Inflammatory macrophage treated with lipopolysaccharide for 1 hour (primary cell): ENCODE measurements at regions not wholly inside any gene's neighbourhood (a gene's known extent, or its start where the extent isn't known, plus 50 kb on each side); places are given as distances from the start of the nearest gene placed in this dataset.
A peak's percentile ranks its signal among the peaks of the same experiment; 100 is the strongest.

Experiments
- DNase-seq, 2 donors: peaks; one replicate each; pipeline ENCODE4 v3.0.0-alpha.2; 2020 to 2022

GRCh38 chr13:31898378-31899071 lies 133.0 kb upstream of the FRY start:
- no peak for DNase-seq

- DNase-seq = no peak
Measured at GRCh38 chr13:31901985-31902384, 129.6 kb upstream of the FRY start.

GRCh38 chr13:31903111-31903815 lies 128.3 kb upstream of the FRY start:
- DNase-seq = peak in 1 of 2 donors; percentile 14

GRCh38 chr13:31904941-31905824 lies 126.4 kb upstream of the FRY start:
- DNase-seq = no peak

- DNase-seq = no peak
Measured at GRCh38 chr13:31905961-31906360, 125.6 kb upstream of the FRY start.

DNA sequence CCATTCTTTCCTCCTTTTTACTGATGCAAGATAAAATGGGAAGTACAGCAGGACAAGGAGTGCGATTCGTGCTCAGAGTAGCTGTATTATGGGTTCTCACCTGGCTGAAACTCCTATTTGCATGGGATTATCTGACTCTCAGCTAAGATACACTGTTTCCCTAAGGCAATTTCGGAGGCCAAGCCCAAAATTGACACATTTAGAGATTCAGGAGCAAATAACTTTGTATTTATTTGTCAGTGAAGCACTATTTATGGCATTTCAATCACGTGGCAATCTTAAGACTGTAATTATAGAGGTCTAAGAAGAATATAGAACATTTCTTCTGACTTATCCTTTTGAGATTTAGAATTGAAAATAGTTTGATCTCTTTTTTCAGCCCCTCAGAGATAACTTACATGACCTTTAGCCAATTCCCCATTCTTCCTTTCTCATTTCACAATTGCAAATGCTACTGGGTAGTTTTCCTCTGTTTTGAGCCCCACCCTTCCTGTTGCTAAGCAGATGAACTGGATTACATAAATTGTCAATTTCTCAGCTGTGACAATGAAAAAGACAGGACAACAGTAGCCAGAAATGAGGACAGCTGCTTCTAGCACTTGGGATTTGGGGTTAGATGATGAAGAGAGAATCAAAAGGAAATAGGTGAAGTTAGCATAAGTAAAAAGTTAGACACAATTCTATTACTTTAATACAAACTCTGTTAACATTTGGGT lies 122.7 kb upstream of the FRY start:
- DNase-seq = peak; percentile 79 to 85

DNA sequence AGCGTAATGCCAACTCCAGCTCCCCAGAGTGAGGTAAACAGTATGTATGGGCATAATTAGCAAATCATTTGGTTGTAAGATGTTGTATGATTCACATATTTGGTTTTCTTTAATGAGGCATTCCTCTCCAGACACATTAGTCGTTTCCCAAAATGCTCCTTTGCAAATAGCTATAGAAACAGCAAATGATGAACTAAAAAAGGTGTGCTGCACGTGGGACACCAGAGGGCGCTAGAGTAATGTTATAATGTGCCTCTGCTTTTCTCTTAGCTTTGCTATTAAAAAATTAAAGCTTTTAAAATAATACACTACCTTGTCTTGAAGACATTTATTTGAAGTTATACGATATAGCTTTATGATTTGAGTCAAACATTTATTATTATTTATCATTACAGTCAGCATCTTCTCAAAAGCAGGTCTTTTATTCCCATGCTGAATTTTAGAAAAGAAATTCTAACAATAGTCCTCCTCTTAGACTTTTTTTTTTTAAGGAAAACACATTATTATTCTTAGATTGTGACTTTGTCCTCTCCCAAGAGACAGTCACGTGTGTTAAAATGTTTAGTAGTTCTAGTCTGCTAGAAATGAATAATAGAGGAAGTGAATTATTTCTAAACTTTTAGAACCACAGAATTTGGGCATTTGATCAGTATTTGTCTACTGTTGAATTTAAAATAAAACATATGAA lies 121.6 kb upstream of the FRY start:
- peak; percentile 58 to 83 for DNase-seq

DNA sequence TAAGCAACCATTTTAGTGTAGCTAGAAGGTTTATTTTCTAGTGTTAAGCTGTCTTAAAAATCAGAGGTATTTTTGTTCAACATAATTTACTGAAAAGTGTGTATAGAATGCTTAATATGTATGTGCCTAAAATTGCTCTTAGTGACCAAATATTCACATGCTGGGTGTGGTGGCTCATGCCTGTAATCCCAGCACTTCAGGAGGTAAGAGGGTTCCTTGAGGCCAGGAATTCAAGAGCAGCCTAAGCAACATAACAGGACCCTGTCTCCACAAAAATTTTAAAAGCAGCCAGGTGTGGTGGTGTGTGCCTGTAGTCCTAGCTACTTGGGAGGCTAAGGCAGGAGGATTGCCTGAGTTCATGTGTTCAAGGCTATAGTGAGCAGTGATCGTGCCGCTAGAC lies 120.9 kb upstream of the FRY start:
- no peak for DNase-seq

GRCh38 chr13:31912647-31913401 lies 118.8 kb upstream of the FRY start:
- peak; percentile 50 for DNase-seq

DNA sequence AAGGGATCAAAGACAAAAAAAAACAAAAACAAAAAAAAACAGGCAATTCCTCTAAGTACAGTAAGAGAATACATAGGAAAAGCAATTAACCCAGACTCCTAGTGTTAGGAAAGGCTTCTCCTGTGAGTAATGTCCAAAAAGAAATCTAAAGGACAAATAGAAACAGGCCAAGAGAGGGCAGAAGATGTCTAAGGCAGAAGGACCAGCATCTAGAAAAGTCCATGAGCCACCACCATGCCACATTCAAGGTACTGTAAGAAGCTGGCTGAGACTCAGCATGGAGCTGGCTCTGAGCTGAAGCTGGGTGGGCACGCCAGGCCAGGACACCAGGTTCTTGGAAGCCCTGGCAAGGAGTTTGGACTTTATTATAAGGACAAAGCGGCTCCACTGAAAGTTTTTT lies 118.1 kb upstream of the FRY start:
- DNase-seq = peak in 1 of 2 donors; percentile 45

DNA sequence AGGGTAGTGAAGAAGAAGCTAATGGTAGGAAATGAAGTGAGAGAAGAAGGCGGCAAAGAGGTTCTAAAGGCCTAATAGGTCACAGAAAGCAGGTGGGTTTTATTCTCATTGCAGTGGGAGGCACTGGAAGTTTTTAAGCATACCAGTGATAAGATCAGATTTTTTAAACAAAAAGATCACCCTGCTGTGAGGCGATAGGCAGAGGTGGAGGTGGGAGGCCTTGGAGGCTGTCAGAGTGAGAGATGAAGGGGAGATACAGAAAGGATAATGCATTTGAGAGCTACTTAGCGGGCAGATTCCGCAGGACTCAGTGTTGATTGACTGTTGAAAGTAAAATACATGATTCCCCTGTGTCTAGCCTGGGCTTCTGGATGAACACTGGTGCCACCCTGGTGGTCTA lies 116.7 kb upstream of the FRY start:
- no peak for DNase-seq

GRCh38 chr13:31918707-31919106 lies 112.9 kb upstream of the FRY start:
- DNase-seq = no peak

DNA sequence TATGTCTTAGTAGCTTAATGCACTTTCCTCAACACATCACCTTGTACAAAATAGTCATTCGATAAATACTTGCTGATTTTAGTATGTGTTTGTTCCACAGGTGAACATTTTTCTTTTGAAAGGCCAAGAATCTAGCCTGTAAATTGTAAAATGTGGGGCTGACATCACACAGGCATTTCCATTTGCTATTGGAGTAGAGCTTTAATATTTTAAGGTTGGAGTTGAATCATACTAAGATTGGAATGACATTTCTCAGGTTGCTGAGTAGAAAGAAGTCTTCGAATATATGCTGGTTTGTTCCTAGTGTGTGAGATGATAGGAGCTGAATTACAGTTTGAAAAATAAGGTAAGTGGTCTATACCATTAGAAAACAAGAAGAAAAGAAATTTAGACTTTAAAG lies 112.3 kb upstream of the FRY start:
- no peak for DNase-seq

- peak in 1 of 2 donors; percentile 30 for DNase-seq
Measured at GRCh38 chr13:31919971-31920726, 111.4 kb upstream of the FRY start.

GRCh38 chr13:31920727-31921100 lies 110.9 kb upstream of the FRY start:
- no peak for DNase-seq

- no peak for DNase-seq
Measured at GRCh38 chr13:31922724-31923123, 108.8 kb upstream of the FRY start.

GRCh38 chr13:31923134-31923763 lies 108.3 kb upstream of the FRY start:
- no peak for DNase-seq

DNA sequence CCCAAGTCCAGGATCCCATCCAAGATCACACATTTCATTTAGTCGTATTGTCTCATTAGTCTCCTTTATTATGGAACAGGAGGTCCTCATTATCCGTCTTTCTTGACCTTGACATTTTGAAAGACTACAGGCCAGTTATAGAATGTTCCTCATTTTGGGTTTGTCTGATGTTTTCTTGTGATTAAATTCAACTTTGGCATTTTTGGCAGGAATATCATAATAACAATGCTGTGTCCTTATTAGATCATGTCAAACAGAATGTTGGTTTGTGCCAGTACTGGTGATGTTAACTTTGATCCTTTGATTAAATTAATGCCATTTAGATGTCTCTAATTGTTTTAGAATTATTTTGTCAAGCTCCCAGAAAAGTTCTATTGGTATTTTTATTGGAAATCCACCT lies 106.5 kb upstream of the FRY start:
- no peak for DNase-seq

GRCh38 chr13:31927219-31927653 lies 104.3 kb upstream of the FRY start:
- DNase-seq = no peak
